Activated T-helper 1 cell treated with anti-CD3 and anti-CD28 coated beads, Interleukin-2, amount 50 U/mL, for 16 hours (primary cell): ENCODE measurements at regions not wholly inside any gene's neighbourhood (a gene's known extent, or its start where the extent isn't known, plus 50 kb on each side); places are given as distances from the start of the nearest gene placed in this dataset.

Source experiments
- DNase-seq, 2 donors: peaks; one replicate each; pipeline ENCODE4 v3.0.0-alpha.2; 2020; ENCODE audit warnings: low read depth in 1 of 2, low spot score in 1 of 2

- no peak for DNase-seq
These were observed 972.2 kb upstream of the TMEM132C start for GRCh38 chr12:127294651-127295210.

GRCh38 chr12:127295630-127296029, 971.3 kb upstream of the TMEM132C start:
- no peak for DNase-seq

- DNase-seq: no peak
These were observed 970.4 kb upstream of the TMEM132C start for GRCh38 chr12:127296591-127296990.

GRCh38 chr12:127297327-127297726, 969.6 kb upstream of the TMEM132C start:
- DNase-seq: no peak

DNA sequence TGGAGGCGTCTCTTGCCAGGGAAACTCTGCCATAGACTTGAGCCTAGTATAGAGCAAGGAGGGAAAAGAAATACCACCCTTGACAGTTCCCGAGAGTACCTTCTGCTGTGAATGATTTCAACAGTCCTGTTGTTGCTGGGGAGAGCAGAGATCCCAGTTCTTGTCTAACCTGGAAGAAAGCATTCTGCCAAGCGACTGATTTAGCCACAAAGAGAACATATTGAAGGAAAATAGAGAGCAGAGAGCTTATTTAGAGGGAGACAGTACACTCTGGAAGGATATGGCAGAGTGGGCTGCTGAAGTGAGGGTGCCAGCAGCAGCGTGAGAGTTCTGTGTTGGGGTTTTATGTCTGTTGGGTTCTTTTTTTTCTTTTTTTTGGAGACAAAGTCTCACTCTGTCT, 966.9 kb upstream of the TMEM132C start:
- no peak for DNase-seq

DNA sequence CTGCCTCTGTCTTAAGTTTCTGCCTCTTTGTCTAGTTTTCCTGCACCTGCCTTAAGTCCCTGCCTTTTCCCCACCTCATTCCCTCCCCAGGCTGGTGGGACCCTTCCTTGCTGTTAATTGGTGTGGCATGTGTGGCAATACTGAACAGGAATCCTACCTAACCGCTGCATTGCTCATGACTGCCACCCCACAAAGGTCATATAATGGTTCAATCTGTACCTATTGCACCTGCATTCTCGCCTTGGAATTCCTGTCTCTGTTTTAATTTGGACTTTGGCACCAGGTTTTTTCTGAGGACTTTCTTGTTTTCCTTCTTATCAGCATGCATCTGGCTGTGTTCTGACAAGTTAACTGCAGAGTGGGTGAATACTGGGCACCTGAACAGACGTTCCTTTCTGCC, 966.2 kb upstream of the TMEM132C start:
- DNase-seq: no peak

GRCh38 chr12:127301876-127302275, 965.1 kb upstream of the TMEM132C start:
- DNase-seq: no peak

DNA sequence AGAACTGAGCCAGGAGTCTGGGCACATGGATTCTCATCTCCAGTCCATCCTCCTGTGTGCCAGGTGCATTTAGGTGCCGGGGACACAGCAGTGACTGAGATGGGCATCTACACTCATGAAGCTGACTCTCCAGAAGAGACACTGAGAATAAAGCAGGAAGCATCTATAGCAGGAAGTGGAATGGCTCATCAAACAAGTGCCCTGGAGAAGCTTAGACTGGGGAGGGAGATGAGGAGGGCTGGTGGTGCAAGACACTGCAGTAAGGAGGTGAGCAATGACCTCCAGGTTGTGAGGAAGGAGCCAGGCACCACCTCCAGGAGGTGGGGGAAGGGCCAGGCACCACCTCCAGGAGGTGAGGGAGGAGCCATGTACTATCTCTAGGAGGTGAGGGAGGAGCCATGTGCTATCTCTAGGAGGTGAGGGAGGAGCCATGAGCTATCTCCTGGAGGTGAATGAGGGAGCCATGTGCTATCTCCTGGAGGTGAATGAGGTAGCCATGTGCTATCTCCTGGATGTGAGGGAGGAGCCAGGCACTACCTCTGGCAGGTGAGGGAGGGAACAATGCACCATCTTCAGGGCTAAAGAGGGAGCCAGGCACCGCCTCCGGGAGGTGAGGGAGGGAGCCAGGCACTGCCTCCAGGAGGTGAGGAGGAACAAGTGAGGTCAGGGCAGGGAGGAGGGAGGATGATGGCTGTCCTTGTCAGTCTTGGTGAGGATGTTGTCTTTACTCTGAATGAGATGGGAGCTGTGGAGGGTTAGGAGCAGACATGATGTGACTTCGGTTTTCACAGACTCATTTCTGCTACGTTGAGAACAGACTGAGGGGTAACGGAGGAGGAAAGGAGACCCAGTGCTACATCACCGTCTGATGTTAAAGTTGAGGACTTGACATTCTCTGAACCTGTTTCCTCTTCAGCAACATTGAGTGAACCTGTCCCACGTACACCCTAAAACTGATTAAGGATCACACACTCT, 961.9 kb upstream of the TMEM132C start:
- no peak for DNase-seq

DNA sequence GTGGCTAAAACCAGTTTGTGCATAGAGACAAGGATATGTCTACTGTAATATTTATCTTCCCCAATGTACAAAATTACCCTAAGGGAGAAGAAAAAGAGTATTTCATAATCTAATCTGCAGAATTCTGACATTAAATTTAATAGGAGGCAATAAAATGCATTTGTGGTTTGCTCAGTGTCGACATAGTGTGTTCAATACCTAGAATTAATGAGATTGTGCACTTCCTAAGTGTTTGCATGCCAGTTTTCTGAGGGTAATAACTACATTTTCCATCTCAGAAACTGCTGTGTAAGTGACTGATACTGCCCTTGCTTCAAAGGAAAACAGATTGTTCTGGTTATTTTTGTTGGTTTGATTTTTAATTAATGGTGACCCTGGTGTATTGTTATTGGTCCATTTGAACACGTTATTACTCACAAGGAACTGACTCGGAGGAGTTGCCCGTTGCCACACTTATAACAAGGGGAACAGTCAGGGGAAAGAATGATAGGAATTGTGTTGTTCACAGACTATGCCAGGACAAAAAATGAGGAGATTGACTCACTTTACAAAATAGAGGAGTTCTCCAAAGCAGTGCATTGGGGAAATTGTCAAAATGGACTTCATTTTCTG, 960.3 kb upstream of the TMEM132C start:
- no peak for DNase-seq

DNA sequence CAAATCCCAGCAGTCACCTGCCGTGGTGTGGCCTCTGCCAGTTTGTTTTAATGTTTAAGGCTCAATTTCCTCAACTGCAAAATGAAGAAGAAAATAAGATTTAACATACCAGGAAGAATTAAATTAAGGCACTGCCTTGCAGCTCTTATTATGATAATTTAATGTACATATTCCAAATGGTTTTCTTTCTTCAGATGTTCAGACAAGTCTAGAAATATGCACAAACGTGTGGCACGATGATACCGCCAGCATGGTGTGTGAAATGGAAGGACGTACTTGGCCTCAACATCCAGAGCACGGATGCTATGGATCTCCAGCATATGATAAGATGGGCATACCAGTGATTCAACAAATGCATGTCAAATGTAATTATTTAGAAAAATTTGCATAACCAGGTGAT, 959.4 kb upstream of the TMEM132C start:
- no peak for DNase-seq

DNA sequence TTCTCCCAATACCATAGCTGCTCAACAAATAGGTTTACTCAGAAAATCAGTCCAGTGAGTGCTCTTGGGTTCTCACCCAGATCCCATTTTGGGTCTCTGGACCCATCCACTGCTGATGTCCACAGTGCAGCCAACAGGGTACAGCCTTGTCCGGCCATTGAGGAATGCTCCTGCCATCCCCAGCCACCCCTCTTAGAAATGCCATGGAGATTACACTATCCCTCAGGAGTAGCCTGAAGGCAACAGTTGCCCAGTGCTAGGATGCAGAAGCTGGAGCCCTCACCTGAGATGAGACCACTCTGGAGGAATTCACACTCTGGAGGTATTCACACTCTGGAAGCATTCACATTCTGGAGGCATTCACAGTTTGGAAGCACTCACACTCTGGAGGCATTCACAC, 958.8 kb upstream of the TMEM132C start:
- DNase-seq: no peak

DNA sequence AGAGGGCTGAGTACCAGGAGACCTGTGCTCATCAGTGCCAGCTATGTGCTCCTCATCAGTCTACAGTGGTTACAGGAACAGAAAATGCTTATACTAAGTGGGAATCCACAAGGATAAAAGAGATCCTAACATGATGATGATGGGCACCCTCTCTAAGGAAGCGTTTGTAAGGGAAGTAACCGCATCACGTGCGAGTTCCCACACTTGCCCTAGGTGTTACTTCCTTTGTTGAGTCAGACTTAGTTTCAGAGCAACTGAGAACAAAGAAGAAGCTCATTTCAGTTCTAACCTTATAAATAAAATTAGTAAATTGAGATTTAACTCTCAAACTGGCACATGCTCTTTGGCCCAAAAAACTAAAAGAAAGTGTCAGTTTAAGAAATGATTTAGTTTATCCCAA, 956.4 kb upstream of the TMEM132C start:
- DNase-seq: no peak

DNA sequence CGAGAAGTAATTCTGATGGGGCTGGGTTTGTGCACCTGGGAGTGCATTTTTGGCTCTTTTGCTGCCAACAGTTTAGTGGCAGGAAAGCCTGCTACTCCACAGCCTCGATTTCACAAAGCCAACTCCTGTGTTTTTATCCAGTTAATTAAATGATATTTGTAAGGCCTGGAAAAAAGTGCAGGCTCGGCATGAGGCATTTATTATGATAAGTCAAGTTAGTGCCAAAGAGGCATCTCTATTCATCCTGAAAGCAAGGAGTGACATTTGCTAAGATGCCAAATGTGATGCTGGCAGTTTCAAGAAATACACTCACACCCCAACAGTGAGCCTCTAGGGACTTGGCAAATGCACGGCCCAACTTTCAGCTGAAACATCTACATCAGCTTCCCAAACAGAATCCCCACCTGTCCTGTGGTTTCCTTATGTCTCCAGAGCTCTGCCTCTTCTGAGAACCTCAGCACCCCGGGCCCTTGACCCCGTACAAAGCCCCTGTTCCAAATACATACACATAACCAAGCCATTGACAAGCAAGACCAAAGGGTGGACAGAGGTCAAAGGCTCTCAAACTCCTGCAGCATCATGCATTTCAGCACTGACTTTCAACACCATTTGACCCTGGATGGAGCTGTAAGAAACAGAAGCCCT, 955.1 kb upstream of the TMEM132C start:
- no peak for DNase-seq

DNA sequence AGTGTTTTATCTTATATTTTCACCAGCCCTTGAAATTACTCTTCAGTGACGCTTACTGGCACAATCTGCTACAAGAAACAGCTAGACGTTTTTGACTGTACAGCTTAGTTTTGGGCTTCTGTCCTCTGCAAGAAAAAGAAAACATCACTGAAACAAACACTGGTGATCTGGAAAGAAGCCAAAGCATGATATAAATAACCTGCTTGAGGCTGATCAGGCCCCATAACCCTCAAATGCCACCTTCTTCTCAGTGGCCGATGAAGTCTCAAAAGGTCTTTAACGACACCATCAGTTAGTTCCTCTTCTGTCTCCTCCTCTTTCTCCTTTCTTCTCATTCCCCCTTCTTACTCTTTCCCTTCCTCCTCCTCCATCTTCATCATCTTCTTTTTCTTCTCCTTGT, 942.3 kb upstream of the TMEM132C start:
- no peak for DNase-seq

DNA sequence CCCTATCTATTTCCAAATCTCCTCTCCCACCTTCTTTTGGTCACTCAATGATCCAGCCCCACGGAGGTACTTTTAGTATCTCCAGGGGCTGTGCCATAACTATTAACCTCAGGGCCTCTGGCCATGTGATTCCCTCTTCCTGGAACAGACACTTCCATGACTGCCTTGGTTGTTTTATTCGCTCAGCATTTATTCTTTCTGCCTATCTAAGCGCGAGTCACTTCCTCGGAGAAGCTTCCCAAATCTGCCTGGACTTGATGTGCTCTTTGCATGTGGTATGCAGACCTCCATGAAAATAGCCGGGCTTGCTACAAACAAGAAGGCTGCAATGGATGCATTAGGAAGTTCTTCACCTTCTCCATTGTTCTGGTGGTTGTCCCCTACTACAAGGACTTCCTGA, 939.0 kb upstream of the TMEM132C start:
- DNase-seq: no peak

DNA sequence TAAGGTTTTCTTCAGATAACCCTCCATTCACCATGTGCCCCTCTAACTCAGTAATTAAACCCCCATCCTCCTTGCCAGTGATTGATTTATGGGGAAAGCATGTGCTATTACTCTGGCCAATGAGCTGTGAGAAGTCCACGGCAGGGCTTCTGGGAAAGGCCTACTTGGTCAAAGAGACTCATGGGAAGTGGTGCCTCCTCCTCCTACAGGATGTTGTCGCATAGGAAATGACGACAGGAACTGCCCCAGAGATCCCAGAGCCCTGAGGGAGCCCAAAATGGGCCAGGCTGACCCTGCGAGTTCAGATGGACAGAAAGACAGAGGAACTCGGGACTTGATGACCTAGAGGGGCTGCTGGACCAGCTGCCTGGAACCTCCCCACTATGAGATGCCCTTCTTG, 938.1 kb upstream of the TMEM132C start:
- DNase-seq: no peak

DNA sequence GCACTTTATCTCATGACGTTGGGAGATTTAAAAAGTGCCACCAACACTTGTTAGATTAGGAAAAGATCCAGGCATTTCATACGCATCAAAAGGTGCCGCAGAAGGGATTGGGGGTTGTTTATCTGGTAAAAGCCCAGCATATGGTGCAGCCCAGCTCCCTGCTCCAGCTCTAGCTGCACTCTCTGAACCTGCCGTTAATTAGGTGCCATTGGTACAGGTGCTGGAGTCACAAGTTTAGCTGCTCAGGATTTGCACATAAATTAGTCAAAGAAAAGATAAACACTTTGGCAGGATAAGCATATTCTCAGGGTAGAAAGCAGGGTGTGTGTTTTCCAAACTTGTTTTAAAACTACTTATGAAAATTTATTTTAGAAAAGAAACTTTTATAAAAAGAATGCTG, 932.6 kb upstream of the TMEM132C start:
- DNase-seq: no peak

GRCh38 chr12:127334912-127335644, 931.9 kb upstream of the TMEM132C start:
- DNase-seq: no peak

DNA sequence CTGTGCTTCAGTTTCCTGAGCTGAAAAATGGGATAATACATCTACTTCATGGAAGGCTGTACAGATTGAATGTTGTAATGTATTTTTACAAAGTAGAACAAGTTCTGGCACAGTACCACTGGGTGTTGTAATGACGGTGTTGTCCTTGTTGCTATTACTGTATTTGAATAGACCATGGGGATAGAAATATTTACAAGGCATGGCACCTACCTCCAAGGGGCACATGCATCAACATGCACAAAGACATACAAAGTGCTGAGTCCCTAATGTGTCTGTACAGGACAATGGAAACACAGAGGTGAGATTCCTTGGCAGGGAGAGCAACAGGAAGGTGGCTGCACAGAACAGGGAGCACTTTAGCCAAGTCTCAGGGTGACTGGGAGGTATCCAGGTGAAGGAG, 930.6 kb upstream of the TMEM132C start:
- no peak for DNase-seq

- DNase-seq: no peak
These were observed 927.9 kb upstream of the TMEM132C start for GRCh38 chr12:127339065-127339464.

GRCh38 chr12:127340381-127340780, 926.6 kb upstream of the TMEM132C start:
- no peak for DNase-seq
